K562 (cell line): ENCODE measurements at regions not wholly inside any gene's neighbourhood (a gene's known extent, or its start where the extent isn't known, plus 50 kb on each side); places are given as distances from the start of the nearest gene placed in this dataset.

ENCODE experiments used
- ATAC-seq: fragments of 200-7000 bp; cut with Tn5 transposase; 3 replicates; pipeline ENCODE4 v1.9.1; 2020; ENCODE audit warnings: moderate library complexity
- BruUV-seq: library from RNA; stranded (reverse); fragments of 400-500 nt; replicated peaks from 2 replicates; lab custom pipeline; 2021; lab: Mats Ljungman, UMichigan
- CTCF ChIA-PET: fragments of 300-600 bp; formaldehyde crosslinking; extraction: SDS; loops from one replicate; lab custom pipeline; 2021; ENCODE audit warnings: low intra/inter-chr PET ratio; lab: Yijun Ruan, JAX
- POLR2A ChIA-PET: fragments of 300-600, 350-650 bp; sonication (Branson Sonifier 250); formaldehyde crosslinking; extraction: SDS; loops from one replicate; lab custom pipeline; 2021; ENCODE audit warnings: antibody characterized with exemption, inconsistent platforms; lab: Yijun Ruan, JAX
- DNase-seq, 4 experiments: peaks; one replicate each; pipeline versions ENCODE4 v3.0.0 to v3.0.0-alpha.2; 2011 to 2018; ENCODE audit warnings: low spot score in 3 of 4, mixed read lengths in 3 of 4; ENCODE audit errors: extremely low read depth in 1 of 4
- FAIRE-seq: peaks from 2 replicates; lab custom pipeline; 2011; peaks lifted over from hg19 to GRCh38; lab: Jason Lieb, UNC
- H2AFZ ChIP-seq: 2 replicates; pipeline ENCODE4 v1.6.0; 2011; ENCODE audit warnings: low read depth, low read length, control low read depth, inconsistent platforms
- H3K27ac ChIP-seq: fragments of 200-600 bp; 3 replicates; pipeline ENCODE4 v1.8.0; 2011; ENCODE audit warnings: low read depth, mild to moderate bottlenecking, control low read depth, inconsistent platforms, low read length, moderate library complexity, mixed read lengths; ENCODE audit errors: extremely low read depth
- H3K27me3 ChIP-seq, 2 experiments: fragments of 300-600 bp in 1 of 2; 2 replicates in 1 of 2; 3 replicates in 1 of 2; pipeline versions ENCODE4 v1.6.0 to v1.8.0; 2011; ENCODE audit warnings: inconsistent platforms in 2 of 2, low read length in 2 of 2, mild to moderate bottlenecking in 1 of 2, mixed read lengths in 1 of 2, moderate library complexity in 1 of 2; ENCODE audit not compliant: control insufficient read depth in 2 of 2, insufficient read depth in 2 of 2
- H3K36me3 ChIP-seq: fragments of 300-600 bp; 3 replicates; pipeline ENCODE4 v1.8.0; 2011; ENCODE audit warnings: mild to moderate bottlenecking, low read length, inconsistent platforms; ENCODE audit not compliant: control insufficient read depth, insufficient read depth
- H3K4me1 ChIP-seq, 2 experiments: fragments of 200-600 bp in 1 of 2; replicated peaks in 1 of 2; 2 replicates in 1 of 2; 3 replicates in 1 of 2; pipeline versions ENCODE4 v1.5.1 to v1.8.0; 2011; ENCODE audit warnings: inconsistent platforms in 2 of 2, low read length in 2 of 2, mild to moderate bottlenecking in 1 of 2, mixed read lengths in 1 of 2, moderate library complexity in 1 of 2; ENCODE audit not compliant: control insufficient read depth in 2 of 2, insufficient read depth in 2 of 2
- H3K4me2 ChIP-seq: 2 replicates; pipeline ENCODE4 v1.6.1; 2011; ENCODE audit warnings: low read length, control low read depth, inconsistent platforms, mixed read lengths; ENCODE audit not compliant: insufficient read depth
- H3K4me3 ChIP-seq: fragments of 200-600 bp; sonication (generic), shearing (Covaris generic); 2 replicates; pipeline ENCODE4 v1.5.1; 2016; ENCODE audit warnings: control low read depth, inconsistent platforms
- H3K79me2 ChIP-seq: fragments of 200-600 bp; 3 replicates; pipeline ENCODE4 v1.8.0; 2011; ENCODE audit warnings: low read length, inconsistent platforms; ENCODE audit not compliant: control insufficient read depth, insufficient read depth
- H3K9ac ChIP-seq, 2 experiments: 2 replicates each; pipeline versions ENCODE4 v1.6.0 to v1.6.1; 2011; ENCODE audit warnings: low read depth in 2 of 2, low read length in 2 of 2, control low read depth in 1 of 2, inconsistent platforms in 1 of 2, mild to moderate bottlenecking in 1 of 2, mixed read lengths in 1 of 2; ENCODE audit not compliant: insufficient read depth in 1 of 2
- H3K9me1 ChIP-seq: one replicate; pipeline ENCODE4 v1.6.0; 2011; ENCODE audit warnings: inconsistent platforms, mild to moderate bottlenecking, low read length, moderate library complexity; ENCODE audit not compliant: control insufficient read depth, insufficient read depth
- H3K9me3 ChIP-seq: replicated peaks from 2 replicates; pipeline ENCODE4 v1.5.1; 2011; ENCODE audit warnings: low read depth, low read length, inconsistent platforms; ENCODE audit not compliant: control insufficient read depth, insufficient read depth
- H4K20me1 ChIP-seq: replicated peaks from 2 replicates; pipeline ENCODE4 v1.6.1; 2011; ENCODE audit warnings: low read length, inconsistent platforms, mixed read lengths; ENCODE audit not compliant: control insufficient read depth, insufficient read depth
- BRCA1 ChIP-seq, 2 experiments: fragments of 450-650 bp in 1 of 2; sonication (generic) in 1 of 2; formaldehyde crosslinking in 1 of 2; IDR thresholded peaks; 2 replicates each; pipeline versions ENCODE4 v1.5.0 to v1.6.1; 2017 to 2020; ENCODE audit warnings: mild to moderate bottlenecking in 1 of 2, missing genetic modification reagents in 1 of 2
- BRD4 ChIP-seq: fragments of 200-600 bp; sonication (generic); IDR thresholded peaks from 2 replicates; pipeline ENCODE4 v1.6.1; 2017; ENCODE audit warnings: inconsistent platforms
- ELF2 ChIP-seq: fragments of 250-450 bp; sonication (Bioruptor Pico); IDR thresholded peaks from 2 replicates; pipeline ENCODE4 v1.5.0; 2021; ENCODE audit warnings: mild to moderate bottlenecking
- HMG20A ChIP-seq: fragments of 450-650 bp; formaldehyde crosslinking; conservative IDR thresholded peaks from 2 replicates; pipeline ENCODE4 v1.4.0; 2020; ENCODE audit warnings: mild to moderate bottlenecking, mixed read lengths
- ILK ChIP-seq: fragments of 450-650 bp; IDR thresholded peaks from 2 replicates; pipeline ENCODE4 v1.6.1; 2016; ENCODE audit warnings: missing genetic modification characterization, low read depth, mild to moderate bottlenecking, missing compliant biosample characterization, moderate library complexity, borderline replicate concordance
- KAT7 ChIP-seq: sonication (generic); formaldehyde crosslinking; IDR thresholded peaks from 2 replicates; pipeline ENCODE4 v1.8.0; 2022; ENCODE audit warnings: missing genetic modification reagents, mild to moderate bottlenecking, borderline replicate concordance
- MYBL2 ChIP-seq, 2 experiments: fragments of 450-650 bp in 1 of 2; sonication (generic) in 1 of 2; formaldehyde crosslinking in 1 of 2; IDR thresholded peaks; 2 replicates each; pipeline versions ENCODE4 v1.6.1 to v1.8.1; 2017 to 2022; ENCODE audit warnings: borderline replicate concordance in 1 of 2, inconsistent platforms in 1 of 2, low read depth in 1 of 2, mild to moderate bottlenecking in 1 of 2, missing genetic modification reagents in 1 of 2, moderate library complexity in 1 of 2
- POU5F1 ChIP-seq: fragments of 150-350 bp; IDR thresholded peaks from 2 replicates; pipeline ENCODE4 v1.6.1; 2014; ENCODE audit warnings: borderline replicate concordance, low read length, low read depth, mild to moderate bottlenecking; ENCODE audit not compliant: partially characterized antibody
- SMC3 ChIP-seq: conservative IDR thresholded peaks from 2 replicates; pipeline ENCODE4 v1.6.1; 2011; ENCODE audit warnings: low read depth, low read length, improper control_type of control experiment; ENCODE audit not compliant: insufficient read depth
- ZBTB1 ChIP-seq: sonication (generic); formaldehyde crosslinking; IDR thresholded peaks from 2 replicates; pipeline ENCODE4 v1.8.1; 2023; ENCODE audit warnings: missing genetic modification reagents, low read depth, mild to moderate bottlenecking, borderline replicate concordance
- ZKSCAN1 ChIP-seq: fragments of 150-350 bp; IDR thresholded peaks from 2 replicates; pipeline ENCODE4 v1.6.1; 2016; ENCODE audit warnings: low read depth, low read length
- ZNF561 ChIP-seq: fragments of 450-650 bp; formaldehyde crosslinking; conservative IDR thresholded peaks from 2 replicates; pipeline ENCODE4 v1.4.0; 2020; ENCODE audit warnings: mild to moderate bottlenecking, moderate library complexity
- WGBS: fragments of 100-300 bp; shearing (Covaris generic); methylation state at CpG from one replicate; pipeline ENCODE4 v1.1.6; 2016; ENCODE audit warnings: low coverage, mixed read lengths; ENCODE audit not compliant: insufficient coverage; ENCODE audit errors: missing lambda C conversion rate; 5-methylcytosine and 5-hydroxymethylcytosine counted together
- in situ Hi-C: fragments of 300-500 bp; cut with MboI; formaldehyde crosslinking; loops from 4 replicates; pipeline ENCODE4 v1.15.0; 2018; ENCODE audit warnings: inconsistent platforms, mixed read lengths
- intact Hi-C: fragments of 100-400 bp; cut with micrococcal nuclease; formaldehyde crosslinking; loops from 2 replicates; pipeline ENCODE4 v1.14.2; 2022
- TF ChIP-seq, protein P1 (sequence below): sonication (generic); formaldehyde crosslinking; IDR thresholded peaks from 2 replicates; pipeline ENCODE4 v1.4.0; 2020; ENCODE audit warnings: mild to moderate bottlenecking, missing genetic modification reagents

DNA sequence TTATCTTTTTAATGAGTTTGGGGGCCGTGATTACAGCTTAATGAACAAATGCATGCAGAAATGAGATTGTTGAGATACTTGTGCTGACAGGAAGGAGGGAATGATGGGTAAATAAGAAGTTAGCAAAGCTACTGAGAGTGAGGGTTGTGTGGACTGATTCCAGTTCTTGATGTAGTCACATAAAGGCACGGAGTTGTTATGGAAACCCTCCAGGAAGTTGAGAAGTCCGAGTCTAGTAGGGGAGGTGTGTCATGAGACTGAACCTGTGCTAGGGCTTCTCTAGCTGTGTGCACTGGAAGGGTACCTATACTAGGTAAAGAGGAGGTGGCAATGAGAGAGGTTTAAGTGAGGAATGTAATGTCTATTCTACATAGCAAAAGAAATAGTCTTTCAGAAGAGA lies 475.7 kb downstream of the USP25 start (continued):
- TF ChIP-seq, protein P1, sequence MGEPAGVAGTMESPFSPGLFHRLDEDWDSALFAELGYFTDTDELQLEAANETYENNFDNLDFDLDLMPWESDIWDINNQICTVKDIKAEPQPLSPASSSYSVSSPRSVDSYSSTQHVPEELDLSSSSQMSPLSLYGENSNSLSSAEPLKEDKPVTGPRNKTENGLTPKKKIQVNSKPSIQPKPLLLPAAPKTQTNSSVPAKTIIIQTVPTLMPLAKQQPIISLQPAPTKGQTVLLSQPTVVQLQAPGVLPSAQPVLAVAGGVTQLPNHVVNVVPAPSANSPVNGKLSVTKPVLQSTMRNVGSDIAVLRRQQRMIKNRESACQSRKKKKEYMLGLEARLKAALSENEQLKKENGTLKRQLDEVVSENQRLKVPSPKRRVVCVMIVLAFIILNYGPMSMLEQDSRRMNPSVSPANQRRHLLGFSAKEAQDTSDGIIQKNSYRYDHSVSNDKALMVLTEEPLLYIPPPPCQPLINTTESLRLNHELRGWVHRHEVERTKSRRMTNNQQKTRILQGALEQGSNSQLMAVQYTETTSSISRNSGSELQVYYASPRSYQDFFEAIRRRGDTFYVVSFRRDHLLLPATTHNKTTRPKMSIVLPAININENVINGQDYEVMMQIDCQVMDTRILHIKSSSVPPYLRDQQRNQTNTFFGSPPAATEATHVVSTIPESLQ: no peak
- no peak for TF ChIP-seq KAT7

DNA sequence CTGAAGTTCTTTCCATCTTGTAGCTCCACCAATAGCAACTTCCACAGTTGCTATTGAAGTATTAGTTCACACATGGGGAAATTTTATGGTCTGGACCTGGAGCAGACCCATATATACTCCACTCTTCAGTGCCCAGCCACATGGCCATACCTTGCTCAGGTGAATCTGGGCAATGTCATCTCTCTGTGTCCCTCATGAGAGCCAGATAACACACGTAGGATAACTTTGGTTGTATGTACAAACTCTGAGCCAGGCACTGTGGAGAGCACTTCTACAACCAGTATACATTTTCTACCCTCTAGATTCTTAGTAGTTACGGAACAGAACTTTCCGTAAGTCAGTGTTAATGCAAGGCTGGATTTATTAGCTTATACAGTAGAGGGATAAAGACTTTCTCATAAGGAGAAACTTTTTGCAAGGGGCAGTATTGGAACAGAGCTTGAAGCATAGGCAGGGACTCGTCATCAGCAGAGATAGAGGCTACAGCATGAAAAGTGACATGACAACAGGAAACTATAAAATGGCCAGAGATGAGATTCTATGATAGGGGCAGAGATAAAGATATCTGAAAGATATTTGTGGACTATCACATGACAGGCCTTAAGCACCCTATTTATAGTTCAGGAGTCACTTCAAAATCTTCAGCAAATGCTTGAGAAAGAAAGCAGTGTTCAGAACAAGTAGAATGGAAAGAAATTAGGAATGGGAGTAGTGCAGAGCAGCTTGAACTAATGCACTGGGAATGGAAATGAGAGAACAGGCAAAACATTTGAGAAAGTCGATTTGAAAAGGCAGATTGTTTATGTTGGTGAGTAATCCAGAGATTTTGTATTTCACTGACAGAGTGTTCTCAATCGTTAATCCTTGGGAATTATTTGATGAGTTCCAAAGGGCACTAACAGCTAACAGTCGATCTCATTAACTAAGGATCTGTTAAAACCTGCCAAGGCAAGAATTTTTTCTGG lies 481.8 kb downstream of the USP25 start:
- H3K9me3 ChIP-seq: no peaks in the 10 kb centered on the region
- CTCF ChIA-PET: no interaction called here
- no peaks in the 10 kb centered on the region for H4K20me1 ChIP-seq
- no peak overlapping the region for H2AFZ ChIP-seq
- H3K27ac ChIP-seq: no peak overlapping the region
- WGBS: 1% methylated on average over 7 of the region's 7 CpGs
- no TSS peak for BruUV-seq
- H3K79me2 ChIP-seq: no peaks in the 10 kb centered on the region
- no peak overlapping the region for H3K4me3 ChIP-seq
- no peaks in the 10 kb centered on the region for H3K27me3 ChIP-seq
- no peak overlapping the region for H3K9ac ChIP-seq
- H3K4me1 ChIP-seq: no peaks in the 10 kb centered on the region
- TF ChIP-seq HMG20A (CRISPR knock-in tag) (no peak), ZNF561 (CRISPR knock-in tag) (no peak), BRD4 (no peak), ELF2 (CRISPR knock-in tag) (no peak), ILK (tag) (no peak), SMC3 (no peak), POU5F1 (no peak), ZBTB1 (CRISPR knock-in tag) (no peak), MYBL2 (IDR thresholded peaks at IDR 0.05; ENCODE audit: low read depth) (no peak), MYBL2 (CRISPR knock-in tag; IDR thresholded peaks at IDR 0.05; ENCODE audit: borderline replicate concordance) (no peak), ZKSCAN1 (no peak), BRCA1 (IDR thresholded peaks at IDR 0.05) (no peak), BRCA1 (CRISPR knock-in tag; IDR thresholded peaks at IDR 0.05) (no peak)
- POLR2A ChIA-PET: no interaction called here
- no peaks in the 10 kb centered on the region for H3K9me1 ChIP-seq
- in situ Hi-C loops: no loop called here
- no peak overlapping the region for H3K4me2 ChIP-seq
- no peaks in the 10 kb centered on the region for H3K36me3 ChIP-seq
- FAIRE-seq (no peak), ATAC-seq (no peak), DNase-seq (no peak)
- intact Hi-C loops: no loop called here
